Transverse colon (tissue), 4 donors: ENCODE measurements at regions not wholly inside any gene's neighbourhood (a gene's known extent, or its start where the extent isn't known, plus 50 kb on each side); places are given as distances from the start of the nearest gene placed in this dataset.
"Not testable (repeated sequence)": the region's sequence is repeated elsewhere in the genome, so short reads cannot be mapped to it uniquely, and the experiment has no call there.

Source experiments
- DNase-seq: peaks from one replicate; pipeline ENCODE4 v3.0.0-alpha.2; 2019
- H3K27ac ChIP-seq, 4 donors: fragments of 200-600 bp; sonication (generic); 2 replicates each; pipeline ENCODE4 v1.5.1; 2016 to 2018; ENCODE audit warnings: inconsistent platforms in 4 of 4
- H3K27me3 ChIP-seq: fragments of 200-600 bp; sonication (generic); 2 replicates; pipeline ENCODE4 v1.5.1; 2017; ENCODE audit warnings: inconsistent platforms
- H3K36me3 ChIP-seq, 4 donors: fragments of 200-600 bp; sonication (generic); 2 replicates each; pipeline ENCODE4 v1.5.1; 2017 to 2019; ENCODE audit warnings: inconsistent platforms in 4 of 4
- H3K4me1 ChIP-seq, 4 donors: fragments of 200-600 bp; sonication (generic); 2 replicates each; pipeline ENCODE4 v1.5.1; 2017 to 2020; ENCODE audit warnings: inconsistent platforms in 4 of 4
- H3K4me3 ChIP-seq, 4 donors: fragments of 200-600 bp; sonication (generic); 1 replicate in 1 of 4; 2 replicates in 3 of 4; pipeline versions ENCODE4 v1.5.1 to v1.6.1; 2017 to 2019; ENCODE audit warnings: inconsistent platforms in 4 of 4
- H3K9me3 ChIP-seq, 2 donors: fragments of 200-600 bp; sonication (generic); 2 replicates each; pipeline ENCODE4 v1.5.1; 2017 to 2019; ENCODE audit warnings: inconsistent platforms in 2 of 2
- CTCF ChIP-seq, 5 experiments: fragments of 200-600 bp in 3 of 5; fragments of 450-650 bp in 2 of 5; sonication (generic) in 3 of 5; IDR thresholded peaks; 1 replicate in 2 of 5; 2 replicates in 3 of 5; pipeline ENCODE4 v1.5.1; 2016 to 2017; ENCODE audit warnings: antibody characterized with exemption in 5 of 5, inconsistent platforms in 3 of 5, mild to moderate bottlenecking in 2 of 5, moderate library complexity in 1 of 5
- EP300 ChIP-seq: sonication (generic); formaldehyde crosslinking; IDR thresholded peaks from one replicate; pipeline ENCODE4 v1.6.1; 2017; ENCODE audit warnings: antibody characterized with exemption, low read depth
- POLR2A ChIP-seq: fragments of 450-650 bp; IDR thresholded peaks from one replicate; pipeline ENCODE4 v1.6.1; 2016; ENCODE audit warnings: antibody characterized with exemption, mild to moderate bottlenecking, moderate library complexity
- POLR2AphosphoS5 ChIP-seq, 3 donors: sonication (generic); formaldehyde crosslinking; IDR thresholded peaks; one replicate each; pipeline ENCODE4 v1.6.1; 2016; ENCODE audit warnings: antibody characterized with exemption in 3 of 3
- WGBS, 2 donors: methylation state at CpG; one replicate each; pipeline ENCODE4 v1.1.5; 2018; ENCODE audit warnings: low coverage in 1 of 2; 5-methylcytosine and 5-hydroxymethylcytosine counted together
- in situ Hi-C, 4 donors: fragments of 200-750 bp; cut with MboI; loops; one replicate each; pipeline versions ENCODE4 v1.15.0 to v1.15.1; 2017; ENCODE audit warnings: low sequenced_read_pairs in 3 of 4, low pct_ligation_motif_present in 1 of 4, low pct_unique_long_range_greater_than_20kb in 1 of 4
- intact Hi-C: fragments of 100-400 bp; cut with DNase I; formaldehyde crosslinking; loops from one replicate; pipeline ENCODE4 v1.15.1; 2023; ENCODE audit warnings: low total_unique reads

- WGBS, 2 donors: 91% methylated on average over 3 of the region's 3 CpGs; no CpG with 5 or more reads in 1 of the 2 donors
- Histone ChIP-seq H3K36me3 (no peaks in the 10 kb centered on the region), H3K4me1 (no peaks in the 10 kb centered on the region), H3K9me3 (no peaks in the 10 kb centered on the region), H3K27ac (no peak overlapping the region), H3K4me3 (no peak overlapping the region), H3K27me3 (no peaks in the 10 kb centered on the region)
- intact Hi-C loops: no loop called here
- in situ Hi-C loops: no loop called here
- DNase-seq: no peak
- TF ChIP-seq EP300: no peak
- no peak for TF ChIP-seq POLR2A
- TF ChIP-seq CTCF (IDR thresholded peaks at IDR 0.05): no peak
- TF ChIP-seq POLR2AphosphoS5 (IDR thresholded peaks at IDR 0.05): no peak
Observed at GRCh38 chr3:31093606-31094005, 199.1 kb upstream of the GADL1 start.

- no peaks in the 10 kb centered on the region for H3K9me3 ChIP-seq
- intact Hi-C loops (no loop called here), in situ Hi-C loops (no loop called here)
- no peak overlapping the region for H3K4me3 ChIP-seq
- no peaks in the 10 kb centered on the region for H3K27me3 ChIP-seq
- no peaks in the 10 kb centered on the region for H3K4me1 ChIP-seq
- H3K27ac ChIP-seq: no peak overlapping the region
- no peaks in the 10 kb centered on the region for H3K36me3 ChIP-seq
- TF ChIP-seq CTCF (IDR thresholded peaks at IDR 0.05) (no peak), POLR2AphosphoS5 (IDR thresholded peaks at IDR 0.05) (no peak), EP300 (no peak), POLR2A (no peak)
- no peak for DNase-seq
- 67 to 76% methylated on average over 4 of the region's 4 CpGs for WGBS, 2 donors
Observed at GRCh38 chr3:31094048-31094447, 199.6 kb upstream of the GADL1 start.

- Histone ChIP-seq H3K4me3 (no peak overlapping the region), H3K36me3 (no peaks in the 10 kb centered on the region), H3K9me3 (no peaks in the 10 kb centered on the region), H3K4me1 (no peaks in the 10 kb centered on the region), H3K27ac (no peak overlapping the region), H3K27me3 (no peaks in the 10 kb centered on the region)
- WGBS, 2 donors: 90% methylated on average over 2 to 3 of the region's 3 CpGs
- intact Hi-C loops (no loop called here), in situ Hi-C loops (no loop called here)
- no peak for DNase-seq
- TF ChIP-seq CTCF (IDR thresholded peaks at IDR 0.05) (no peak), POLR2AphosphoS5 (IDR thresholded peaks at IDR 0.05) (no peak), EP300 (no peak), POLR2A (no peak)
Observed at GRCh38 chr3:31095255-31095654, 200.8 kb upstream of the GADL1 start.

GRCh38 chr3:31096661-31097395 is 202.4 kb upstream of the GADL1 start:
- in situ Hi-C loops: no loop called here
- H3K27me3 ChIP-seq: no peaks in the 10 kb centered on the region
- H3K27ac ChIP-seq: no peak overlapping the region
- H3K4me1 ChIP-seq: no peaks in the 10 kb centered on the region
- no peak for DNase-seq
- no peak overlapping the region for H3K4me3 ChIP-seq
- no peak for TF ChIP-seq POLR2AphosphoS5 (IDR thresholded peaks at IDR 0.05)
- 63 to 77% methylated on average over 3 to 5 of the region's 5 CpGs for WGBS, 2 donors
- intact Hi-C loops: no loop called here
- no peaks in the 10 kb centered on the region for H3K9me3 ChIP-seq
- no peaks in the 10 kb centered on the region for H3K36me3 ChIP-seq

- TF ChIP-seq EP300 (no peak), POLR2AphosphoS5 (IDR thresholded peaks at IDR 0.05) (no peak), POLR2A (no peak), CTCF (IDR thresholded peaks at IDR 0.05) (no peak)
- in situ Hi-C loops: loop anchor here in 1 of 4 donors (25.0 kb wide), 1 partner anchor 313 kb away; no protein-coding TSS in a partner anchor
- intact Hi-C loops: no loop called here
- Histone ChIP-seq H3K27me3 (no peaks in the 10 kb centered on the region), H3K4me1 (no peaks in the 10 kb centered on the region), H3K36me3 (no peaks in the 10 kb centered on the region), H3K27ac (no peak overlapping the region), H3K9me3 (no peaks in the 10 kb centered on the region), H3K4me3 (no peak overlapping the region)
- no peak for DNase-seq
- WGBS, 2 donors: 86 to 100% methylated on average over 1 of the region's 1 CpG
Observed at GRCh38 chr3:31100519-31100918, 206.1 kb upstream of the GADL1 start.

GRCh38 chr3:31101285-31101684 is 206.8 kb upstream of the GADL1 start:
- H3K9me3 ChIP-seq, H3K36me3 ChIP-seq, H3K27me3 ChIP-seq, H3K27ac ChIP-seq, H3K4me3 ChIP-seq, intact Hi-C loops, DNase-seq, H3K4me1 ChIP-seq: not testable (repeated sequence)
- in situ Hi-C loops: loop anchor here in 1 of 4 donors (25.0 kb wide), 1 partner anchor 314 kb away; no protein-coding TSS in a partner anchor
- 60% methylated on average over 1 of the region's 1 CpG for WGBS, 2 donors
